Neural cell (in vitro differentiated cells): ENCODE measurements at regions not wholly inside any gene's neighbourhood (a gene's known extent, or its start where the extent isn't known, plus 50 kb on each side); places are given as distances from the start of the nearest gene placed in this dataset.

Experiments
- H2AFZ ChIP-seq: fragments of 200-600, 300-800 bp; sonication (generic), shearing (Covaris generic); 2 replicates; pipeline ENCODE4 v1.6.0; 2014; ENCODE audit warnings: low read depth, mild to moderate bottlenecking, antibody characterized with exemption, low read length, moderate library complexity
- H3F3A ChIP-seq: fragments of 200-600 bp; shearing (Covaris generic); 2 replicates; pipeline ENCODE4 v1.6.1; 2016; ENCODE audit warnings: mild to moderate bottlenecking, moderate library complexity, mixed read lengths, antibody characterized with exemption, low read length; ENCODE audit not compliant: insufficient read depth, poor library complexity, severe bottlenecking
- H3K27ac ChIP-seq: fragments of 200-600, 300-800 bp; sonication (generic), shearing (Covaris generic); 2 replicates; pipeline ENCODE4 v1.5.1; 2014; ENCODE audit warnings: mild to moderate bottlenecking, low read length, moderate library complexity
- H3K27me3 ChIP-seq: fragments of 300-800, 200-600 bp; sonication (generic), shearing (Covaris generic); 2 replicates; pipeline ENCODE4 v1.6.0; 2014; ENCODE audit warnings: mild to moderate bottlenecking, low read depth, low read length, moderate library complexity; ENCODE audit not compliant: insufficient read depth
- H3K36me3 ChIP-seq: fragments of 300-800, 200-600 bp; sonication (generic), shearing (Covaris generic); 2 replicates; pipeline ENCODE4 v1.5.1; 2014; ENCODE audit warnings: mild to moderate bottlenecking, antibody characterized with exemption, low read length, moderate library complexity; ENCODE audit not compliant: insufficient read depth
- H3K4me2 ChIP-seq: fragments of 300-800, 200-600 bp; sonication (generic), shearing (Covaris generic); 2 replicates; pipeline ENCODE4 v1.6.0; 2014; ENCODE audit warnings: mild to moderate bottlenecking, low read length
- H3K4me3 ChIP-seq: fragments of 300-800, 200-600 bp; sonication (generic), shearing (Covaris generic); 2 replicates; pipeline ENCODE4 v1.5.1; 2014; ENCODE audit warnings: mild to moderate bottlenecking, low read length, moderate library complexity
- H3K79me2 ChIP-seq: fragments of 200-600 bp; shearing (Covaris generic); replicated peaks from 2 replicates; pipeline ENCODE4 v1.6.0; 2014; ENCODE audit warnings: mild to moderate bottlenecking, low read length, moderate library complexity; ENCODE audit not compliant: insufficient read depth
- H3K9ac ChIP-seq: fragments of 300-800, 200-600 bp; sonication (generic), shearing (Covaris generic); 2 replicates; pipeline ENCODE4 v1.6.1; 2016; ENCODE audit warnings: mild to moderate bottlenecking, low read length, mixed read lengths
- H3K9me2 ChIP-seq: fragments of 200-600 bp; shearing (Covaris generic); 2 replicates; pipeline ENCODE4 v1.6.1; 2016; ENCODE audit warnings: mild to moderate bottlenecking, low read length, mixed read lengths; ENCODE audit not compliant: insufficient read depth
- H3K9me3 ChIP-seq: fragments of 200-600, 300-800 bp; sonication (generic), shearing (Covaris generic); 2 replicates; pipeline ENCODE4 v1.6.1; 2016; ENCODE audit warnings: mild to moderate bottlenecking, mixed run types, low read length, moderate library complexity, mixed read lengths
- H4K20me1 ChIP-seq: fragments of 200-600 bp; shearing (Covaris generic); 2 replicates; pipeline ENCODE4 v1.6.1; 2016; ENCODE audit warnings: mild to moderate bottlenecking, mixed run types; ENCODE audit not compliant: insufficient read depth
- EP300 ChIP-seq: fragments of 450-650 bp; conservative IDR thresholded peaks from 2 replicates; pipeline ENCODE4 v1.6.1; 2014; ENCODE audit warnings: antibody characterized with exemption, mild to moderate bottlenecking, moderate library complexity; ENCODE audit not compliant: poor library complexity, severe bottlenecking
- EZH2 ChIP-seq: fragments of 200-600, 300-800 bp; shearing (Covaris generic), sonication (generic); IDR thresholded peaks from 2 replicates; pipeline ENCODE4 v1.6.1; 2014; ENCODE audit warnings: antibody characterized with exemption, low read length, borderline replicate concordance, mild to moderate bottlenecking; ENCODE audit not compliant: insufficient read depth, poor library complexity, severe bottlenecking
- MXI1 ChIP-seq: fragments of 450-650 bp; conservative IDR thresholded peaks from 2 replicates; pipeline ENCODE4 v1.6.1; 2014; ENCODE audit warnings: antibody characterized with exemption, mild to moderate bottlenecking; ENCODE audit not compliant: poor library complexity, severe bottlenecking
- POLR2AphosphoS5 ChIP-seq: IDR thresholded peaks from 2 replicates; pipeline ENCODE4 v1.6.1; 2012
- RAD21 ChIP-seq: fragments of 450-650 bp; conservative IDR thresholded peaks from 2 replicates; pipeline ENCODE4 v1.6.1; 2014; ENCODE audit warnings: antibody characterized with exemption, mild to moderate bottlenecking, moderate library complexity
- SMC3 ChIP-seq: fragments of 450-650 bp; conservative IDR thresholded peaks from 2 replicates; pipeline ENCODE4 v1.6.1; 2014; ENCODE audit warnings: antibody characterized with exemption, mild to moderate bottlenecking, moderate library complexity; ENCODE audit not compliant: poor library complexity
- TAF1 ChIP-seq: IDR thresholded peaks from 2 replicates; pipeline ENCODE4 v1.6.1; 2012; ENCODE audit warnings: low read depth
- TF ChIP-seq, protein P1 (sequence below): IDR thresholded peaks from 2 replicates; pipeline ENCODE4 v1.6.1; 2012; ENCODE audit warnings: borderline replicate concordance
- TF ChIP-seq, protein P2 (sequence below): fragments of 450-650 bp; IDR thresholded peaks from 2 replicates; pipeline ENCODE4 v1.5.1; 2014; ENCODE audit warnings: antibody characterized with exemption, mild to moderate bottlenecking, moderate library complexity; ENCODE audit not compliant: poor library complexity, severe bottlenecking

GRCh38 chr21:16863362-16863905 lies 649.4 kb upstream of the CXADR start:
- Histone ChIP-seq H2AFZ (no peak overlapping the region), H3K9me2 (no peaks in the 10 kb centered on the region), H3K9me3 (no peaks in the 10 kb centered on the region), H3F3A (no peaks in the 10 kb centered on the region), H3K9ac (no peak overlapping the region), H4K20me1 (no peaks in the 10 kb centered on the region), H3K79me2 (no peaks in the 10 kb centered on the region), H3K27ac (no peak overlapping the region), H3K4me3 (no peak overlapping the region), H3K27me3 (no peaks in the 10 kb centered on the region), H3K4me2 (no peak overlapping the region), H3K36me3 (no peaks in the 10 kb centered on the region)
- TF ChIP-seq SMC3 (no peak), EZH2 (no peak), EP300 (no peak), POLR2AphosphoS5 (no peak), RAD21 (no peak)
- TF ChIP-seq, protein P1, sequence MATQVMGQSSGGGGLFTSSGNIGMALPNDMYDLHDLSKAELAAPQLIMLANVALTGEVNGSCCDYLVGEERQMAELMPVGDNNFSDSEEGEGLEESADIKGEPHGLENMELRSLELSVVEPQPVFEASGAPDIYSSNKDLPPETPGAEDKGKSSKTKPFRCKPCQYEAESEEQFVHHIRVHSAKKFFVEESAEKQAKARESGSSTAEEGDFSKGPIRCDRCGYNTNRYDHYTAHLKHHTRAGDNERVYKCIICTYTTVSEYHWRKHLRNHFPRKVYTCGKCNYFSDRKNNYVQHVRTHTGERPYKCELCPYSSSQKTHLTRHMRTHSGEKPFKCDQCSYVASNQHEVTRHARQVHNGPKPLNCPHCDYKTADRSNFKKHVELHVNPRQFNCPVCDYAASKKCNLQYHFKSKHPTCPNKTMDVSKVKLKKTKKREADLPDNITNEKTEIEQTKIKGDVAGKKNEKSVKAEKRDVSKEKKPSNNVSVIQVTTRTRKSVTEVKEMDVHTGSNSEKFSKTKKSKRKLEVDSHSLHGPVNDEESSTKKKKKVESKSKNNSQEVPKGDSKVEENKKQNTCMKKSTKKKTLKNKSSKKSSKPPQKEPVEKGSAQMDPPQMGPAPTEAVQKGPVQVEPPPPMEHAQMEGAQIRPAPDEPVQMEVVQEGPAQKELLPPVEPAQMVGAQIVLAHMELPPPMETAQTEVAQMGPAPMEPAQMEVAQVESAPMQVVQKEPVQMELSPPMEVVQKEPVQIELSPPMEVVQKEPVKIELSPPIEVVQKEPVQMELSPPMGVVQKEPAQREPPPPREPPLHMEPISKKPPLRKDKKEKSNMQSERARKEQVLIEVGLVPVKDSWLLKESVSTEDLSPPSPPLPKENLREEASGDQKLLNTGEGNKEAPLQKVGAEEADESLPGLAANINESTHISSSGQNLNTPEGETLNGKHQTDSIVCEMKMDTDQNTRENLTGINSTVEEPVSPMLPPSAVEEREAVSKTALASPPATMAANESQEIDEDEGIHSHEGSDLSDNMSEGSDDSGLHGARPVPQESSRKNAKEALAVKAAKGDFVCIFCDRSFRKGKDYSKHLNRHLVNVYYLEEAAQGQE, result no peak
- TF ChIP-seq, protein P2, sequence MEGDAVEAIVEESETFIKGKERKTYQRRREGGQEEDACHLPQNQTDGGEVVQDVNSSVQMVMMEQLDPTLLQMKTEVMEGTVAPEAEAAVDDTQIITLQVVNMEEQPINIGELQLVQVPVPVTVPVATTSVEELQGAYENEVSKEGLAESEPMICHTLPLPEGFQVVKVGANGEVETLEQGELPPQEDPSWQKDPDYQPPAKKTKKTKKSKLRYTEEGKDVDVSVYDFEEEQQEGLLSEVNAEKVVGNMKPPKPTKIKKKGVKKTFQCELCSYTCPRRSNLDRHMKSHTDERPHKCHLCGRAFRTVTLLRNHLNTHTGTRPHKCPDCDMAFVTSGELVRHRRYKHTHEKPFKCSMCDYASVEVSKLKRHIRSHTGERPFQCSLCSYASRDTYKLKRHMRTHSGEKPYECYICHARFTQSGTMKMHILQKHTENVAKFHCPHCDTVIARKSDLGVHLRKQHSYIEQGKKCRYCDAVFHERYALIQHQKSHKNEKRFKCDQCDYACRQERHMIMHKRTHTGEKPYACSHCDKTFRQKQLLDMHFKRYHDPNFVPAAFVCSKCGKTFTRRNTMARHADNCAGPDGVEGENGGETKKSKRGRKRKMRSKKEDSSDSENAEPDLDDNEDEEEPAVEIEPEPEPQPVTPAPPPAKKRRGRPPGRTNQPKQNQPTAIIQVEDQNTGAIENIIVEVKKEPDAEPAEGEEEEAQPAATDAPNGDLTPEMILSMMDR, result no peak

DNA sequence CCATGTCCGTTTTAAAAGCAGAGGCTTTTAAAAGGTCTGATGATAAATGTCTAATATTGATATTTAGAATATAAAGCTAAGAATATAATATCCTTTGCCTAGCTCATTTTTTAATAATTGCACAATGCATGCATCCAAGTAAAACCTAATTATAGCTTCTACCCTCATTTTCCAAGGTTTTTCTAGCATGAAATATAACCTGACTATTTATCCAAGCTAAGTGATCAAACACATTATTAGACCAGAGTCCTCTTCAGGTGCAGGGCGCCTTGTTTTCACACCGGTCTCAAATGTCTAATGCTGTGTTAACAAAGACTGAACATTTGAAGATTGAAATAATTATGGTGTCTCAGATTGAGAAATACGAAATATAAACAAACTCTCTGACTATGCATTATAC lies 648.9 kb upstream of the CXADR start:
- no peaks in the 10 kb centered on the region for H3F3A ChIP-seq
- H2AFZ ChIP-seq, result no peak overlapping the region
- H3K9ac ChIP-seq, result no peak overlapping the region
- no peaks in the 10 kb centered on the region for H3K36me3 ChIP-seq
- H3K9me2 ChIP-seq, result no peaks in the 10 kb centered on the region
- no peaks in the 10 kb centered on the region for H3K79me2 ChIP-seq
- H3K9me3 ChIP-seq, result no peaks in the 10 kb centered on the region
- H4K20me1 ChIP-seq, result no peaks in the 10 kb centered on the region
- no peak overlapping the region for H3K27ac ChIP-seq
- H3K4me3 ChIP-seq, result no peak overlapping the region
- no peaks in the 10 kb centered on the region for H3K27me3 ChIP-seq
- TF ChIP-seq, protein P1, result no peak
- no peak for TF ChIP-seq EZH2
- no peak for TF ChIP-seq SMC3
- TF ChIP-seq MXI1, result no peak
- TF ChIP-seq POLR2AphosphoS5, result no peak
- no peak for TF ChIP-seq EP300
- no peak for TF ChIP-seq TAF1
- no peak for TF ChIP-seq RAD21
- TF ChIP-seq, protein P2, result no peak
- no peak overlapping the region for H3K4me2 ChIP-seq
